ENCODE measurements at regions not wholly inside any gene's neighbourhood (a gene's known extent, or its start where the extent isn't known, plus 50 kb on each side); places are given as distances from the start of the nearest gene placed in this dataset.

DNA sequence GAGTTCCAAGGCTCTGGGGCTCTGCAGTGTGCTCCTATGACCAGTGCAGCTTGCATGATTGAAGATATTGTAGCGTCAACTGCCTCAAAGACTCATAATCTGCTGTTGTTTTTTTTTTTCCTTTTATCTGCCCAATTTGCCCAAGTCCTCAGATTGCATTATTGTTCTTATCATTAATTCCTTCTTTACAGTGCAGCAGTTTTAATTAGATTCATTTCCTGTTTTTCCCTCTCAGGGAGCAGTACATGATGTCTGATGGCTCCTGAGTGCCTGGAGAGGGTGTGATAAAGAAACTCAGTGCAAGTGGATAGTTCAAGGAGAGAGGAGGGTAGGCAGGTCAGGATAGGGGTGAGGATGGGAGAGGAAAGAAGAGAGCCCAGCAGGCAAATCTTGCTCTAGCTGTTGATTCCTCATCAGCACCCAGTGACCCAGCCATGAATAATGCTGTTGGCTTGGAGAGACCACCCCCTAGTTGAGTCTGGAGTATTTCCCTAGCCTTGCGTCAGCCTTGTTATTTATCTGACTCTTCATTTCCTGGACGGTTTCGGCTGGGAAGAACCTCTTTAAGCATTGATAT lies 219.6 kb upstream of the SESN3 start:
- no peak for TF ChIP-seq CTCF (IDR thresholded peaks at IDR 0.05)
- ATAC-seq (peak in 7 of 8 donors; percentile 51 to 74 (median 60)), DNase-seq (peak in 1 of 2 donors; percentile 45)
- Histone ChIP-seq H3K9me3 (peaks cover 0 to 8% (median 0%) of the 10 kb centered on the region in 11 donors), H3K36me3 (no peaks in the 10 kb centered on the region), H3K4me3 (no peak overlapping the region), H3K27me3 (no peaks in the 10 kb centered on the region), H3K4me1 (peaks cover 0 to 44% (median 19%) of the 10 kb centered on the region in 9 donors), H3K27ac (peak overlapping the region in 8 of 10 donors; percentile 2 to 80 (median 55))
- 68 to 69% methylated on average over 4 of the region's 4 CpGs for WGBS, 2 donors
- intact Hi-C loops (cut with DNase I) = no loop called here

- H3K27ac ChIP-seq = no peak overlapping the region
- H3K9me3 ChIP-seq = no peaks in the 10 kb centered on the region
- intact Hi-C loops (cut with DNase I) = no loop called here
- TF ChIP-seq CTCF (IDR thresholded peaks at IDR 0.05) = no peak
- DNase-seq (no peak), ATAC-seq (no peak)
- peaks cover 0 to 15% (median 5%) of the 10 kb centered on the region in 9 donors for H3K4me1 ChIP-seq
- 92 to 93% methylated on average over 13 of the region's 13 CpGs for WGBS, 2 donors
- H3K4me3 ChIP-seq = no peak overlapping the region
- no peaks in the 10 kb centered on the region for H3K27me3 ChIP-seq
- H3K36me3 ChIP-seq = no peaks in the 10 kb centered on the region
These were observed 214.8 kb upstream of the SESN3 start for GRCh38 chr11:95445746-95446333.

DNA sequence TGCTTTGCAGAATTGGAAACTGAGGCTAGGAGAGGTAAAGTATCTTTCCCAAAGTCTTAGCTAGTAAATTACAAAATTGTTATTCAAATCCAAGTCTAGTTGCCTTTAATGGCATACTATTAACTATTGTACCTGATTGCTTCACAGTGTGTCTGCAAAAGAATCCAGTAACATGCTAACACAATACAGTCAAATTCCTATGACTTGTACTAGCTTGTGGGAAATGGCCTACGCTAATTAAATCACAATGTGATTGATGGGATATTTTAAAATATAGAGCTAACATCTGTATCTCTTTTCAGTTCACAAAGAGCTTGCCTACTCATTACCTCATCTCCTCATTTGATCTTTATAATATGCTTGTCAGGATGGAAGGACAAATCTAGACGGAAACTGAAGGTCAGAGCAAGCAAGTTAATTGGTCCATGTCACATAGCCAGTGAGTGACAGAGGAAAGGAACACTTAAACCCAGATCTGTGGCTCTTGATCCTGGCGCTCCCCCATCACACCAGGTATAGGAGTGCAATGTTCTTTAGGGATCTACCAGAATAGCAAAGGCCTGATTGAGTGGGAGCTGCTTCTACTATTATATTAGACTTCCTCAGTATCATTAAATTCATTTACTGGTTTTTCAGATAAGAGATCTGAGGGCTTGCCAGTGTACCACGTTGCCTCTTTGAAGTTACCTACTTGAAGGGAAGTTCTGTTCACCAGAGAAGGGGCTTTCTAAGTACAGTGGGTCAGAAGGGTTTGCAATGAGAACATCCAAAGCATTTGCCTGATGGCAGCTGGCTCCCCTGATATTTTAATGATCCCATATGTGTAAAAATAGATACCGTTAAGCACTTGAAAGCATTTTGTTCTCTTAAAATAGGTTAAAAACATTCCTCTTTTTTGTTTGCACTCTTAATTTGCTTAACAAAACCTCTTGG lies 213.6 kb upstream of the SESN3 start:
- H3K4me1 ChIP-seq = peaks cover 0 to 4% (median 0%) of the 10 kb centered on the region in 9 donors
- no peak overlapping the region for H3K4me3 ChIP-seq
- no peak for TF ChIP-seq CTCF (IDR thresholded peaks at IDR 0.05)
- intact Hi-C loops (cut with DNase I) = no loop called here
- H3K9me3 ChIP-seq = no peaks in the 10 kb centered on the region
- no peak for ATAC-seq
- no peak overlapping the region for H3K27ac ChIP-seq
- no peak for DNase-seq
- no peaks in the 10 kb centered on the region for H3K36me3 ChIP-seq
- no peaks in the 10 kb centered on the region for H3K27me3 ChIP-seq
- WGBS, 2 donors = 57 to 58% methylated on average over 5 of the region's 5 CpGs

- intact Hi-C loops (cut with DNase I) = no loop called here
- no peaks in the 10 kb centered on the region for H3K9me3 ChIP-seq
- no peaks in the 10 kb centered on the region for H3K27me3 ChIP-seq
- H3K36me3 ChIP-seq = no peaks in the 10 kb centered on the region
- no peak overlapping the region for H3K27ac ChIP-seq
- ATAC-seq (no peak), DNase-seq (no peak)
- WGBS, 2 donors = 89 to 93% methylated on average over 5 of the region's 5 CpGs
- peaks cover 0 to 4% (median 0%) of the 10 kb centered on the region in 9 donors for H3K4me1 ChIP-seq
- TF ChIP-seq CTCF (IDR thresholded peaks at IDR 0.05) = no peak
- H3K4me3 ChIP-seq = no peak overlapping the region
These were observed 212.4 kb upstream of the SESN3 start for GRCh38 chr11:95443386-95443785.
